Esophagus squamous epithelium (tissue), 5 donors: ENCODE measurements at regions not wholly inside any gene's neighbourhood (a gene's known extent, or its start where the extent isn't known, plus 50 kb on each side); places are given as distances from the start of the nearest gene placed in this dataset.
A peak's percentile ranks its signal among the peaks of the same experiment; 100 is the strongest.

Source experiments
- DNase-seq: peaks from one replicate; lab custom pipeline; 2025; lab: John Stamatoyannopoulos, UW
- H3K27ac ChIP-seq, 4 donors: fragments of 200-600 bp; sonication (generic); one replicate each; pipeline ENCODE4 v1.5.1; 2016 to 2019; ENCODE audit warnings: mild to moderate bottlenecking in 1 of 4
- H3K27me3 ChIP-seq, 4 donors: fragments of 200-600 bp; sonication (generic); 1 replicate in 3 of 4; 2 replicates in 1 of 4; pipeline versions ENCODE4 v1.5.1 to v1.6.0; 2017 to 2021; ENCODE audit warnings: antibody characterized with exemption in 1 of 4
- H3K36me3 ChIP-seq, 3 donors: fragments of 200-600 bp; sonication (generic); one replicate each; pipeline ENCODE4 v1.5.1; 2016 to 2019
- H3K4me1 ChIP-seq, 3 donors: fragments of 200-600 bp; sonication (generic); one replicate each; pipeline ENCODE4 v1.5.1; 2017 to 2019
- H3K4me3 ChIP-seq, 4 donors: fragments of 200-600 bp; sonication (generic); 1 replicate in 3 of 4; 2 replicates in 1 of 4; pipeline ENCODE4 v1.5.1; 2016 to 2019; ENCODE audit warnings: mild to moderate bottlenecking in 2 of 4, moderate library complexity in 1 of 4
- H3K9me3 ChIP-seq, 3 donors: fragments of 200-600 bp; sonication (generic); one replicate each; pipeline ENCODE4 v1.5.1; 2016 to 2019
- CTCF ChIP-seq, 6 experiments: fragments of 450-650 bp in 4 of 6; fragments of 200-600 bp in 2 of 6; sonication (generic) in 2 of 6; IDR thresholded peaks; one replicate each; pipeline ENCODE4 v1.5.1; 2016 to 2019; ENCODE audit warnings: antibody characterized with exemption in 6 of 6, mild to moderate bottlenecking in 4 of 6, moderate library complexity in 4 of 6
- POLR2A ChIP-seq, 4 donors: fragments of 450-650 bp; IDR thresholded peaks; one replicate each; pipeline ENCODE4 v1.6.1; 2017; ENCODE audit warnings: antibody characterized with exemption in 4 of 4, mild to moderate bottlenecking in 4 of 4, moderate library complexity in 3 of 4
- WGBS, 2 donors: methylation state at CpG; one replicate each; pipeline ENCODE4 v1.1.5; 2018; 5-methylcytosine and 5-hydroxymethylcytosine counted together
- intact Hi-C: fragments of 100-400 bp; cut with DNase I; formaldehyde crosslinking; loops from one replicate; pipeline ENCODE4 v1.15.0; 2022
- donor health status: DM: yes; HTN: yes; CAD: no.

GRCh38 chr2:64867253-64867996, 121.8 kb upstream of the SLC1A4 start:
- intact Hi-C loops, result loop anchor here (5.0 to 10.0 kb wide), 2 partner anchors 113 to 275 kb away; no protein-coding TSS in a partner anchor
- no peaks in the 10 kb centered on the region for H3K36me3 ChIP-seq
- H3K4me1 ChIP-seq, result peaks cover 9 to 48% (median 15%) of the 10 kb centered on the region in 3 donors
- H3K4me3 ChIP-seq, result no peak overlapping the region
- DNase-seq, result no peak
- no peaks in the 10 kb centered on the region for H3K9me3 ChIP-seq
- H3K27ac ChIP-seq, result peak overlapping the region in 2 of 4 donors; percentile 13 to 36
- 78 to 85% methylated on average over 8 to 9 of the region's 9 CpGs for WGBS, 2 donors
- no peaks in the 10 kb centered on the region for H3K27me3 ChIP-seq
- TF ChIP-seq POLR2A (IDR thresholded peaks at IDR 0.05) (no peak), CTCF (IDR thresholded peaks at IDR 0.05) (no peak)

GRCh38 chr2:64869126-64869525, 120.1 kb upstream of the SLC1A4 start:
- no peaks in the 10 kb centered on the region for H3K9me3 ChIP-seq
- no peak for DNase-seq

GRCh38 chr2:64873472-64873924, 115.7 kb upstream of the SLC1A4 start:
- Histone ChIP-seq H3K4me1 (peaks cover 0 to 36% (median 17%) of the 10 kb centered on the region in 3 donors), H3K4me3 (peak overlapping the region in 2 of 4 donors; percentile 19 to 52), H3K27me3 (no peaks in the 10 kb centered on the region), H3K27ac (no peak overlapping the region), H3K9me3 (no peaks in the 10 kb centered on the region), H3K36me3 (no peaks in the 10 kb centered on the region)
- TF ChIP-seq CTCF (IDR thresholded peaks at IDR 0.05) (peak; percentile 89 to 99 (median 96)), POLR2A (IDR thresholded peaks at IDR 0.05) (no peak)
- intact Hi-C loops, result loop anchor here (5.0 kb wide), 1 partner anchor 356 kb away; no protein-coding TSS in a partner anchor
- peak; percentile 6 for DNase-seq
- WGBS, 2 donors, result 0 to 1% methylated on average over 4 to 14 of the region's 14 CpGs

More at GRCh38 chr2:64869126-64869525, 120.1 kb upstream of the SLC1A4 start:
- Histone ChIP-seq H3K27ac (no peak overlapping the region), H3K4me3 (no peak overlapping the region), H3K36me3 (no peaks in the 10 kb centered on the region), H3K27me3 (no peaks in the 10 kb centered on the region), H3K4me1 (peaks cover 9 to 46% (median 18%) of the 10 kb centered on the region in 3 donors)
- intact Hi-C loops, result loop anchor here (5.0 to 10.0 kb wide), 2 partner anchors 114 to 277 kb away; no protein-coding TSS in a partner anchor
- TF ChIP-seq POLR2A (IDR thresholded peaks at IDR 0.05) (no peak), CTCF (IDR thresholded peaks at IDR 0.05) (no peak)
- WGBS, 2 donors, result 90% methylated on average over 10 of the region's 10 CpGs

- peaks cover 6 to 47% (median 26%) of the 10 kb centered on the region in 3 donors for H3K4me1 ChIP-seq
- no peaks in the 10 kb centered on the region for H3K27me3 ChIP-seq
- intact Hi-C loops, result loop anchor here (5.0 kb wide), 1 partner anchor 357 kb away; no protein-coding TSS in a partner anchor
- TF ChIP-seq POLR2A (IDR thresholded peaks at IDR 0.05) (no peak), CTCF (IDR thresholded peaks at IDR 0.05) (no peak)
- H3K27ac ChIP-seq, result no peak overlapping the region
- H3K9me3 ChIP-seq, result no peaks in the 10 kb centered on the region
- H3K4me3 ChIP-seq, result no peak overlapping the region
- H3K36me3 ChIP-seq, result no peaks in the 10 kb centered on the region
- WGBS, 2 donors, result 72 to 80% methylated on average over 1 of the region's 1 CpG
- no peak for DNase-seq
Observed at GRCh38 chr2:64874593-64874992, 114.6 kb upstream of the SLC1A4 start.

- Histone ChIP-seq H3K36me3 (no peaks in the 10 kb centered on the region), H3K4me3 (no peak overlapping the region), H3K27ac (peak overlapping the region in 1 of 4 donors; percentile 66), H3K9me3 (no peaks in the 10 kb centered on the region), H3K4me1 (peaks cover 6 to 48% (median 26%) of the 10 kb centered on the region in 3 donors), H3K27me3 (no peaks in the 10 kb centered on the region)
- intact Hi-C loops, result no loop called here
- WGBS, 2 donors, result 58 to 77% methylated on average over 2 of the region's 2 CpGs
- DNase-seq, result no peak
- TF ChIP-seq POLR2A (IDR thresholded peaks at IDR 0.05) (no peak), CTCF (IDR thresholded peaks at IDR 0.05) (no peak)
Observed at GRCh38 chr2:64875368-64875767, 113.8 kb upstream of the SLC1A4 start.
